Type B pancreatic cell (in vitro differentiated cells): ENCODE measurements at regions not wholly inside any gene's neighbourhood (a gene's known extent, or its start where the extent isn't known, plus 50 kb on each side); places are given as distances from the start of the nearest gene placed in this dataset.
"Not testable (repeated sequence)": the region's sequence is repeated elsewhere in the genome, so short reads cannot be mapped to it uniquely, and the experiment has no call there.

ENCODE experiments used
- DNase-seq: peaks from one replicate; pipeline ENCODE4 v3.0.0; 2021; ENCODE audit warnings: mixed read lengths; ENCODE audit not compliant: unreplicated experiment; ENCODE audit errors: extremely low spot score
- H3K27ac Mint-ChIP-seq: 2 replicates; pipeline ENCODE4 v1.8.0; 2021; ENCODE audit warnings: mild to moderate bottlenecking, mixed read lengths
- H3K27me3 Mint-ChIP-seq: 2 replicates; pipeline ENCODE4 v1.8.0; 2021; ENCODE audit warnings: mixed read lengths
- H3K36me3 Mint-ChIP-seq: 2 replicates; pipeline ENCODE4 v1.8.0; 2021; ENCODE audit warnings: mixed read lengths
- H3K4me1 Mint-ChIP-seq: one replicate; pipeline ENCODE4 v1.8.0; 2021; ENCODE audit warnings: mixed read lengths; ENCODE audit not compliant: unreplicated experiment
- H3K4me3 Mint-ChIP-seq: 2 replicates; pipeline ENCODE4 v1.8.0; 2021; ENCODE audit warnings: mild to moderate bottlenecking, mixed read lengths
- H3K9me3 Mint-ChIP-seq: 2 replicates; pipeline ENCODE4 v1.8.0; 2021; ENCODE audit warnings: mixed read lengths

GRCh38 chr14:19300243-19300642 is 133.9 kb downstream of the POTEG start:
- H3K4me1 Mint-ChIP-seq, H3K4me3 Mint-ChIP-seq, DNase-seq, H3K36me3 Mint-ChIP-seq, H3K9me3 Mint-ChIP-seq, H3K27ac Mint-ChIP-seq, H3K27me3 Mint-ChIP-seq: not testable (repeated sequence)

GRCh38 chr14:19300838-19301237 is 133.3 kb downstream of the POTEG start:
- DNase-seq, H3K27me3 Mint-ChIP-seq, H3K9me3 Mint-ChIP-seq, H3K4me3 Mint-ChIP-seq, H3K4me1 Mint-ChIP-seq, H3K36me3 Mint-ChIP-seq, H3K27ac Mint-ChIP-seq: not testable (repeated sequence)

DNA sequence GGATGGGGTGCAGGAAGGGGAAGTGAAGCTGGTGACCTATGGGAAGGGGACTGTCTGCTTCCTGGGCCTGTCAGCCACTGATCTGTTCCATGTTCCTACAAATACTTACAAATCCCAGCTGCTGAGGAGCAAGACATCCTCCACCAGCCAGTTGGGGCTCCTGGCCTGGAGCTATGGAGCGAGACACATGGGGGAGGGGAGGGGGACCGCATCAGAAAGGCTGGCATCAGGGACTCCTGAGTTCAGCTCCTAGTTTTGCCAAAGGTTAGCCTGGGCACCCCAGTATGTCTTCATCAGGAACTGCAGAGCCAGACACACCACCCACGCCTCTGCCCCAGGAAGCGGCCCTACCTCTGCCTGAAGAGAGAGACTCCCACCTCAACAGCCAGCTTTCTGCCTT is 130.3 kb downstream of the POTEG start:
- DNase-seq, H3K27me3 Mint-ChIP-seq, H3K27ac Mint-ChIP-seq, H3K9me3 Mint-ChIP-seq, H3K4me1 Mint-ChIP-seq, H3K36me3 Mint-ChIP-seq, H3K4me3 Mint-ChIP-seq: not testable (repeated sequence)

DNA sequence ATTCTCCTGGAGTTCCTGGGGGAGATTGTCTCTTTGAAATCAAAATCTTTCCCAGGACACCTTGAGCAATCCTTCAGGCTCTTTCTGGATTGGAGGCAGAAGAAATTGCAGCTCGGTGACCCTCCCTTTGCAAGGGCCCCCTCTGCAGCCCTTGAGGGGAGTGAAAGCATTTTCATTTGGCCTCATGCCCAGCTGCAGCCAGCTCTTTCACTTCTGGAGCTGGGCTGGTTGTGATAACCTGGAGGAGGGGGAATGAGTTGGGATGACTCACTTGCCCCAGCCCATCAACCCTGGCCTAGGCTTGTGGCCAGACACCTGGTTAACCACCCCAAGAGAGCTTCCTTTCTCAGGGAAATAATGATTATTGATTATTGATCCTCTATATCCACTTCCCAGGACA is 129.7 kb downstream of the POTEG start:
- H3K36me3 Mint-ChIP-seq, H3K27me3 Mint-ChIP-seq, H3K4me3 Mint-ChIP-seq, DNase-seq, H3K4me1 Mint-ChIP-seq, H3K27ac Mint-ChIP-seq, H3K9me3 Mint-ChIP-seq: not testable (repeated sequence)

DNA sequence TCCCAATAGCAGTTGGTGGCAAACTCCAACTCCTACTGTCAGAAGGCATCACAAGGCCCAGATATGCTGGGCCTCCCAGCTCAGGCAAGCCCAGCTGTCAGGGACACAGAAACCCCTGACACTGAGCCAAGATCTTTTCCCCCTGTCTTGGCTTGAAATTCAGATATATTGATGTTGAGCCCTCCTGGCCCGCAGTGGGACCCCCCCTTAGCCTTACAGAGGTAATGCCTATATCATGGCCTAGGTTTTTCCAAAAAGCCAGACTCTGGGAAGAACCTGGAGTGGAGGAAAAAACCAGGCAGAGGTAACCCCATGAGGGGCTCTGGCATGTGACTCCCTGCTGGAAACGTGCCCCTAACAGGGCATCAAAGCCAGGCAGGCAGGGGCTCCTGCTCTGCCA is 129.2 kb downstream of the POTEG start:
- H3K27ac Mint-ChIP-seq, H3K36me3 Mint-ChIP-seq, H3K4me3 Mint-ChIP-seq, H3K4me1 Mint-ChIP-seq, H3K9me3 Mint-ChIP-seq, DNase-seq, H3K27me3 Mint-ChIP-seq: not testable (repeated sequence)

DNA sequence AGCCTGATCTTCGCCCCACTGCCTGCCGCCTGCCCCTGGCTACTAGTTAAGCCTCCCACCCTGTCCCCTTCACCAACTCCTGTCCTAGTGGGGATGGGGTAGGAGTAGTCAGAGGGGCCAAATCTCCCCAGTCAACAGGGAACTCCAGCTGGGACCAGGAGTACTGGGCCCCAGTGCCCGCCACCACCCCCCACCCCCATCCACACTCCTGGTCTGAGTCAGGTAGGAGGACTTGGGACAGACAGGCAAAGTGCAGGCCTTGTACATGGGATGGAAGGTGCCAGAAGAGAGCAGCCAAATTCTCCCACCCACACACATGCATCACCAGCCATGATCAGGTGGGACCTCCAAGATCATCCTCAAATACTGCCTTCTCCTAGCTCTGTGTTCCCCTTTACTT is 128.4 kb downstream of the POTEG start:
- DNase-seq, H3K4me1 Mint-ChIP-seq, H3K9me3 Mint-ChIP-seq, H3K36me3 Mint-ChIP-seq, H3K4me3 Mint-ChIP-seq, H3K27me3 Mint-ChIP-seq, H3K27ac Mint-ChIP-seq: not testable (repeated sequence)

- H3K4me3 Mint-ChIP-seq, H3K36me3 Mint-ChIP-seq, H3K4me1 Mint-ChIP-seq, H3K9me3 Mint-ChIP-seq, DNase-seq, H3K27ac Mint-ChIP-seq, H3K27me3 Mint-ChIP-seq: not testable (repeated sequence)
Observed at GRCh38 chr14:19306405-19306804, 127.7 kb downstream of the POTEG start.

DNA sequence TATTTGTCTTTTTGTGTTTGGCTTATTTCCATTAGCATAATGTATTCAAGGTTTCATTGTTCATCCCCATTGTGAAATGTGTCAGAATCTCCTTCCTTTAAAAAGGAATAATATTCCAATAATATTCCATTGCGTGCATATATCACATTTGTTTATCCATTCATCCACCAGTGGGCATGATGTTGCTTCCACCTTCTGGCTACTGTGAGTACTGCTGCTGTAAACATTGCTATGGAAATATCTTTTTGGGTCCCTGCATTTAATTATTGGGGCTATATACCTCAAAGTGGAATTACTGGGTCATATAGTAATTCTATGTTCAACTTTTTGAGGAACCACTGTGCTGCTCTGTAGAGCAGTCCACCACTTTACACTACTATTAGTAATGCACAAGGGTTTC is 123.1 kb downstream of the POTEG start:
- H3K36me3 Mint-ChIP-seq, H3K27ac Mint-ChIP-seq, H3K4me3 Mint-ChIP-seq, DNase-seq, H3K27me3 Mint-ChIP-seq, H3K4me1 Mint-ChIP-seq, H3K9me3 Mint-ChIP-seq: not testable (repeated sequence)

DNA sequence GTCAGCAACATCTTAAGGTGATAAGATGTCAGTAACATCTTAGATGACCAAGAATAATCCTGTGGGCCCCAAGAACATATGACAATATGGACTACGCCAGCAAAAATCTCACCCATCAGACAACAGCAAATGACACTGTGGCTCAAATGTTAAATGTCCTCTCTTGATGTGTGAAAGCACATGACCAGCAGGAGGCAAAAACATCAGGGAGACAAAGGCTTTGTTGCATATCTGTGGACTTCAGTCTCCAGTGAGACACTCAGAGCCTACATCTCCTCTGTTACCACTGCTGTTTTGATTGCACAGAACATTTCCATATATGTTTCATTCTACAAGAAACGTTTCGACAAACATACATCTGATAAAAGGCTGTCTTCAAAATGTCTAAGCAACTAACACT is 103.5 kb downstream of the POTEG start:
- not testable (repeated sequence) for H3K9me3 Mint-ChIP-seq, H3K27me3 Mint-ChIP-seq, H3K27ac Mint-ChIP-seq, DNase-seq, H3K4me1 Mint-ChIP-seq, H3K36me3 Mint-ChIP-seq, H3K4me3 Mint-ChIP-seq

DNA sequence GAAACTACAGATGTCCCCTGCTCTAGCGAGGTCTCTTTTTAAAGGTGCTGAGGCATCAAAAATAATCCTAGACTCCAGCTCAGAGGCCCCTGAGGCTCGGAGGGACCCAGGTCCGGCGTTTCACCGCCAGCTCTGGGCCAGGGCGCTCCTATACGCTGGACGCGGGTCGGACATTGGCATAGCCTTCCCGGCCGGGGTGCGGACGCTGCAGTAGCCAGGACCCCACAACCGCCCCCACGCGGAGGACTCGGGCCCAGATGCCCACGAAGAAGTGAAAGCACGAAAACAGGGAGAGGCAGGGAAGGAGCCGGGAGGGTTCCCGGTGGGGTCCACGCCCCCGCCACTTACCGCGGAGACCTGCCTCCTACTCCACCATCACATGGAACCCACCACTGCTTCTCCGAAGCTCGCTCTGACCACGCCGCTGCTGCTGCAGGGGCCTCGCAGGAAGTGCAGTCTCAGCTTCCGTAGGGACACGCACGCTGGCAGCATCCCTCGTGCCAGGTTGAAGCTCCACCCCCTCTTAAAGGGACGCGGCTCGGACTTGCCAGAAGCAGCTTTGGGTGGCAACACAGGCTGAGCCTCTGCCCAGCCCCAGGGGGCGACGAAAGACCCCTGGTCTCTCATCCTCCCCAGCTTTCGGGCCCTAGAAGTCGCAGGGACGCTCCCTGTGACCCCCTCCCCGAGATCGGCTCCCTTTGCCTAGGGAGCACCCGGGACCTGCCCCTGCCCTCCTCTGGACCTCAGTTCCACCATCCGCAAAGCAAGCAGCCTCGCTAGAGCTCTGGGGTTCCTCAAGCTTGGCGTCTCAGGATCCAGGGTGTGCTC is 96.7 kb downstream of the POTEG start:
- H3K4me1 Mint-ChIP-seq, H3K4me3 Mint-ChIP-seq, H3K9me3 Mint-ChIP-seq, DNase-seq, H3K36me3 Mint-ChIP-seq, H3K27me3 Mint-ChIP-seq, H3K27ac Mint-ChIP-seq: not testable (repeated sequence)

DNA sequence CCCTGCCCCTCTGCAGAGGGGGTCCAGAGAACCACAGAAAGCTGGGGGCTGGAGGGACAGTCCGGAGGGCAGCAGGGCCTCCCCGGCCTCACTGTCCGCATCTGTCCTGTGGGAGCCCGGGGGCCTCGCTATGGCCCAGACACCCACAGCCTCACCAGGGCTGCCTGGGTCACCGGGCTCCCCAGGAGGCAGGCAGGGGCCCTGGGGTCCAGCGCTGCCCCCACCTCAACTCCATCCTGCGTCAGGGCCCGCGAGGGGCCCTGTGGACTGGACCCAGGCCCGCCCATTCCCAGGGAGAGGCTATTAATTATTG is 96.1 kb downstream of the POTEG start:
- not testable (repeated sequence) for H3K36me3 Mint-ChIP-seq, H3K27me3 Mint-ChIP-seq, DNase-seq, H3K4me1 Mint-ChIP-seq, H3K4me3 Mint-ChIP-seq, H3K9me3 Mint-ChIP-seq, H3K27ac Mint-ChIP-seq

- H3K36me3 Mint-ChIP-seq, H3K4me3 Mint-ChIP-seq, DNase-seq, H3K9me3 Mint-ChIP-seq, H3K27ac Mint-ChIP-seq, H3K27me3 Mint-ChIP-seq, H3K4me1 Mint-ChIP-seq: not testable (repeated sequence)
Observed at GRCh38 chr14:19340976-19341375, 93.2 kb downstream of the POTEG start.

DNA sequence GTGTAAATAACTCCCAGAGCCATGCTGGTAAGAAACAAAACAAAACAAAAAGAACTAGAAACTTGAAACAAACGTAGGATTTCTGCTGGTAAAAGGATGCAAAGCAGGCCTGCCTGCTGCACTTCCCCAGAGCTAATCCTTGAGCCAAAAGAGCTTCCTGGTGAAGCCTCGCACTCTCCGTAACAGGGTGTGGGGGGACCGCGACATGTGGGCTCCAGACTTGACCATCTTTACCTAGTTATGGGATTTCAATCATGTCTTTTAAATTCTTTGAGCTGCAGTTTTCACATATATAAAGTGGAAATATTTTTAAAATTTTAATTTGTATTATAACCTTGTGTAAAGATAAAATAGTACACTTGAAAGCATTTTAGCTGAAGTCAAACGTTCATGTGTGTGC is 92.5 kb downstream of the POTEG start:
- H3K36me3 Mint-ChIP-seq, H3K4me3 Mint-ChIP-seq, H3K9me3 Mint-ChIP-seq, H3K27ac Mint-ChIP-seq, H3K27me3 Mint-ChIP-seq, H3K4me1 Mint-ChIP-seq, DNase-seq: not testable (repeated sequence)

GRCh38 chr14:19344261-19344660 is 89.9 kb downstream of the POTEG start:
- H3K9me3 Mint-ChIP-seq, H3K36me3 Mint-ChIP-seq, DNase-seq, H3K4me1 Mint-ChIP-seq, H3K4me3 Mint-ChIP-seq, H3K27me3 Mint-ChIP-seq, H3K27ac Mint-ChIP-seq: not testable (repeated sequence)

DNA sequence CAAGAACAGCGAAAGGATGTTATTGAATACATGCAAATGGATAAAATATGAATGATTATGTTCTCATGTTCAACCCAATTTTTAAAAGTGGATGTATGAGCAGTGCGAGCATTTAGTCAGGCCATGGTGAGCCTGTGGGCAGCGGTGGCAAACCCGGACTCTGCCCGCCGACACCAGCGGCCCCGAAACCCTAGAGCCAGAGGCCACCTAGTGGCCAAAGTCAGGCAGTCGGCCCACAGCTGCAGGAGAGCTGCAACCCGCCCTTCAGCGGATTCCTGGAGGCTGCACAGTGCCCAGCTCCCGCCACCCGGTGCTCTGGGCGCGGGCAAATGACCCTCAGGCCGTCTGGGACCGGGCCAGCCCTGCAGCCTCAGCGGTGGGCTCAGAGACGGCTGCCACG is 89.5 kb downstream of the POTEG start:
- not testable (repeated sequence) for DNase-seq, H3K27me3 Mint-ChIP-seq, H3K4me3 Mint-ChIP-seq, H3K27ac Mint-ChIP-seq, H3K4me1 Mint-ChIP-seq, H3K36me3 Mint-ChIP-seq, H3K9me3 Mint-ChIP-seq
